ENCODE measurements at regions not wholly inside any gene's neighbourhood (a gene's known extent, or its start where the extent isn't known, plus 50 kb on each side); places are given as distances from the start of the nearest gene placed in this dataset.
"Not testable (repeated sequence)": the region's sequence is repeated elsewhere in the genome, so short reads cannot be mapped to it uniquely, and the experiment has no call there.

DNA sequence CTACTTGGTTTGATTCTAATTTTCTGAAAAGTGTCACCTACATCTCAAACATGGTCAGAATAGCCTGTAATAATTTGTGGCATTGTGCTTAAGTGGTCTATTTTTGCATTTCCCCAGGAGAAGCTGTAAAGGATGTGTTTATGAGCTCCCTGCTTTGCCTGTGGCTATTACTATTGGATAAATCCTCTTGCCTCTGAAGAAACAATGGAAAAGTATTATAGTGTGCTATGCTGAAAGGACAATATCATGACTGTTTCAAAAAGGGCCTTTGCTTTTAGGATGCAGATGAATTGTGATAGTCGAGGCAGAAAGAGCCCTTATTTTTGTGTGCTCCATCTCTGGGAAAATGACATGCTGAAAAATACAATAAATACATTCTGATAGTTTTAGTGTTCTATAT is 94.1 kb upstream of the ARMC3 start:
- no peak for ATAC-seq
- H3K4me3 Mint-ChIP-seq = no peak overlapping the region
- H3K4me1 Mint-ChIP-seq (ENCODE audit: low read depth) = peaks cover 6% of the 10 kb centered on the region
- ChIA-PET POLR2A (no interaction called here), CTCF (no interaction called here)
- DNase-seq = no peak
- H3K9me3 Mint-ChIP-seq = no peaks in the 10 kb centered on the region
- H3K27ac Mint-ChIP-seq = no peak overlapping the region
- no peaks in the 10 kb centered on the region for H3K36me3 Mint-ChIP-seq (ENCODE audit: low read depth)
- H3K27me3 Mint-ChIP-seq = no peaks in the 10 kb centered on the region
- TF ChIP-seq, protein P1, sequence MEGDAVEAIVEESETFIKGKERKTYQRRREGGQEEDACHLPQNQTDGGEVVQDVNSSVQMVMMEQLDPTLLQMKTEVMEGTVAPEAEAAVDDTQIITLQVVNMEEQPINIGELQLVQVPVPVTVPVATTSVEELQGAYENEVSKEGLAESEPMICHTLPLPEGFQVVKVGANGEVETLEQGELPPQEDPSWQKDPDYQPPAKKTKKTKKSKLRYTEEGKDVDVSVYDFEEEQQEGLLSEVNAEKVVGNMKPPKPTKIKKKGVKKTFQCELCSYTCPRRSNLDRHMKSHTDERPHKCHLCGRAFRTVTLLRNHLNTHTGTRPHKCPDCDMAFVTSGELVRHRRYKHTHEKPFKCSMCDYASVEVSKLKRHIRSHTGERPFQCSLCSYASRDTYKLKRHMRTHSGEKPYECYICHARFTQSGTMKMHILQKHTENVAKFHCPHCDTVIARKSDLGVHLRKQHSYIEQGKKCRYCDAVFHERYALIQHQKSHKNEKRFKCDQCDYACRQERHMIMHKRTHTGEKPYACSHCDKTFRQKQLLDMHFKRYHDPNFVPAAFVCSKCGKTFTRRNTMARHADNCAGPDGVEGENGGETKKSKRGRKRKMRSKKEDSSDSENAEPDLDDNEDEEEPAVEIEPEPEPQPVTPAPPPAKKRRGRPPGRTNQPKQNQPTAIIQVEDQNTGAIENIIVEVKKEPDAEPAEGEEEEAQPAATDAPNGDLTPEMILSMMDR (IDR thresholded peaks at IDR 0.05) = no peak
- intact Hi-C loops (cut with micrococcal nuclease) = no loop called here

- TF ChIP-seq, protein P1 (IDR thresholded peaks at IDR 0.05) = no peak
- Mint-ChIP-seq H3K36me3 (ENCODE audit: low read depth) (no peaks in the 10 kb centered on the region), H3K4me1 (ENCODE audit: low read depth) (peaks cover 6% of the 10 kb centered on the region), H3K9me3 (no peaks in the 10 kb centered on the region), H3K27ac (no peak overlapping the region), H3K27me3 (no peaks in the 10 kb centered on the region), H3K4me3 (no peak overlapping the region)
- POLR2A ChIA-PET = no interaction called here
- intact Hi-C loops (cut with micrococcal nuclease) = no loop called here
- ATAC-seq (no peak), DNase-seq (no peak)
- CTCF ChIA-PET = no interaction called here
These were observed 94.5 kb upstream of the ARMC3 start for GRCh38 chr10:22833353-22833752.

- ATAC-seq (no peak), DNase-seq (no peak)
- Mint-ChIP-seq H3K36me3 (ENCODE audit: low read depth) (no peaks in the 10 kb centered on the region), H3K4me3 (no peak overlapping the region), H3K9me3 (no peaks in the 10 kb centered on the region), H3K27ac (no peak overlapping the region), H3K27me3 (no peaks in the 10 kb centered on the region), H3K4me1 (ENCODE audit: low read depth) (peaks cover 4% of the 10 kb centered on the region)
- TF ChIP-seq, protein P1 (IDR thresholded peaks at IDR 0.05) = no peak
- CTCF ChIA-PET = no interaction called here
- POLR2A ChIA-PET = no interaction called here
- intact Hi-C loops (cut with micrococcal nuclease) = no loop called here
These were observed 95.0 kb upstream of the ARMC3 start for GRCh38 chr10:22832851-22833250.

- ATAC-seq (no peak), DNase-seq (no peak)
- ChIA-PET CTCF (no interaction called here), POLR2A (interaction anchor here (0.7 kb wide), 1 partner anchor 227 kb away, joined by 3 read pairs; no protein-coding TSS in a partner anchor)
- no peaks in the 10 kb centered on the region for H3K9me3 Mint-ChIP-seq
- no peaks in the 10 kb centered on the region for H3K4me1 Mint-ChIP-seq (ENCODE audit: low read depth)
- H3K27ac Mint-ChIP-seq = no peak overlapping the region
- TF ChIP-seq, protein P1 (IDR thresholded peaks at IDR 0.05) = no peak
- intact Hi-C loops (cut with micrococcal nuclease) = no loop called here
- H3K36me3 Mint-ChIP-seq (ENCODE audit: low read depth) = no peaks in the 10 kb centered on the region
- H3K27me3 Mint-ChIP-seq = no peaks in the 10 kb centered on the region
- H3K4me3 Mint-ChIP-seq = no peak overlapping the region
These were observed 95.7 kb upstream of the ARMC3 start for GRCh38 chr10:22832066-22832602.

DNA sequence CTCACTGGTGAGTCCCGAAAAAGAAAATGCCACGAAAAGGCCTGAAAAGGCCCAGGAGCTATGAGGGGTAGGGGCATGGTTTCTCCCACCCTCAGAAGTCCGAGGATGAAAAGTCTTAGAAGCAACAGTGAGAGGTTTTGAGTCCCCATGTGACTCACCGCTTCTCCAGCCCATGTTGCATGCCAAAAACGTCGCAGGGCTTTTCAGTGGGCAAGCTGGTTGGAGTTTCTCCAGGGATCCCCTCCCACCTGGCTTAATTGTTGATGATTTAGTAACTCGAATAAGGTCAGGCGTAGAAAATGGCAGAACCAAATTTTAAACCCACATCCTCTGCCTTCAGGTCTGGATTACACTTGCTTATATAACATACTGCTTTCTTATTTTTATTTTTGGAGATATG is 96.3 kb upstream of the ARMC3 start:
- TF ChIP-seq, protein P1 (IDR thresholded peaks at IDR 0.05) = no peak
- POLR2A ChIA-PET = interaction anchor here (0.7 to 1.0 kb wide), 2 partner anchors 11 to 227 kb away, joined by 3 read pairs; no protein-coding TSS in a partner anchor
- Mint-ChIP-seq H3K27me3 (no peaks in the 10 kb centered on the region), H3K4me1 (ENCODE audit: low read depth) (no peaks in the 10 kb centered on the region), H3K27ac (no peak overlapping the region), H3K4me3 (no peak overlapping the region), H3K36me3 (ENCODE audit: low read depth) (no peaks in the 10 kb centered on the region), H3K9me3 (no peaks in the 10 kb centered on the region)
- intact Hi-C loops (cut with micrococcal nuclease) = no loop called here
- DNase-seq (no peak), ATAC-seq (no peak)
- CTCF ChIA-PET = no interaction called here

DNA sequence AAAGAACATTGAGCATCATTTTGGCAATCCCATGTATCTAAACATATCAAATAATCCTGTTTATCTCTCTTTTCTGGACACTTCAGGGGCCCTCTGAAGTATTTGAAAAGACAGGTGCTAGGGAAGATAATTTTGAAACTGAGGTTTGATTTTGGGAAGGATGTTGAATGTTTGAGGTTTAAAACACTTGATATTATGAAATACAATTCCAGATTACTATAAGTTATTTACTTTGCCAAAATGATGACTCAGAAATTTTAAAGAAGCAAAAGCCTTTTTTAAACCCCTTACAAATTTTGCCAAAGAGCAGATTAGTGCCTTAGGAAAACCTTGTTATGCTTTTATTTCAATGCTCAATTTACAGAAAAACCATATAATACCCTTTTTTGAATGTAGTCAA is 99.1 kb upstream of the ARMC3 start:
- H3K4me1 Mint-ChIP-seq (ENCODE audit: low read depth); H3K4me3 Mint-ChIP-seq; CTCF ChIA-PET; H3K9me3 Mint-ChIP-seq; H3K27ac Mint-ChIP-seq; H3K27me3 Mint-ChIP-seq; DNase-seq; POLR2A ChIA-PET; intact Hi-C loops (cut with micrococcal nuclease); H3K36me3 Mint-ChIP-seq (ENCODE audit: low read depth); ATAC-seq: not testable (repeated sequence)
